Activated CD4-positive, CD25-positive, alpha-beta regulatory T cell treated with anti-CD3 and anti-CD28 coated beads, Interleukin-2, amount 50 U/mL, for 72 hours (primary cell): ENCODE measurements at regions not wholly inside any gene's neighbourhood (a gene's known extent, or its start where the extent isn't known, plus 50 kb on each side); places are given as distances from the start of the nearest gene placed in this dataset.
"Not testable (repeated sequence)": the region's sequence is repeated elsewhere in the genome, so short reads cannot be mapped to it uniquely, and the experiment has no call there.

ENCODE experiments used
- DNase-seq: peaks from one replicate; pipeline ENCODE4 v3.0.0; 2021

DNA sequence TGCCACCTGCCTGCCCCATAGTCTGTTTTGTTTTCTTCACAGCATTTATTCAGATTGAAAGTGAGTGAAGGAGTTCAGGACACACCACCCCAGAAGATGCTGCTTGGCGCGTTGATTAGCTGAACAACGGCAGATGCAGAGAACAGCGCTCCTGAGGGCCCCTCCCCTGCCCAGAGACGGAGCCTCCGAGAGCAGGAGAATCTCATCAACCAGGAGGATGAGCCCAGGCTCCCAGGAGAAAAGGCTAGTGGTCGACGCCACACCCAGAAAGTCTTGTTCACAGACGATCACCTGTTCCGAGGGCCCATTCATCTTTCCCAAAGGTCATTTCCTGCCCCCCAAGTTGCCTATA, 180.4 kb upstream of the PPP1R26 start:
- DNase-seq = no peak

DNA sequence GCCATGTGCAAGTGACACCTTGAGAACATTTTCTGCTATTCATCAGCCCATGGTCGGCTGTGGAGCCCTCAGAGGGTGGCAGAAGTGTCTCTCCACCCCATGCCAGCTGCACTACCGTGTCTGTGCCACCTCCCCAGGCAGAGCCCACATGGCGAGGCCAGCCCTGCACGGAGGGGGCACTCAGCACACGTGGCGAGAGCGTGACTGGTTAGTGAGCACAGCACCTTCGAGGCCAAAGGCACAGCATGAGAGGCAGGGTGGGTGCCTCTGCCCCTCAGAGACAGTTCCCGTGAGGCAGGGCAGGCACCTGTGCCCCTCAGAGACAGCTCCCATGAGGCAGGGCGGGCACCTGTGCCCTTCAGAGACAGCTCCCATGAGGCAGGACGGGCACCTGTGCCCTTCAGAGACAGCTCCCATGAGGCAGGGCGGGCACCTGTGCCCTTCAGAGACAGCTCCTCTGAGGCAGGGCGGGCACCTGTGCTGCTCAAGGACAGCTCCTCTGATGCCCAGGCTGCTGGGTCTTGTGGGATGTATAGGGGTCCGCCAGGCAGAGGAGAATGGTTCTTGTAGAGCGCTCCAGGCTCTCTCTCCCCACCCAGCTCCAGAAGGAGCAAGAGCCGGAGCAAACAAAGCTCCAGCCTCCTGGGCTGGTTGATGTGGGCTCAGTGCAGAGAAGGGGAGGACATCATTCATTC, 179.8 kb upstream of the PPP1R26 start:
- DNase-seq = no peak

DNA sequence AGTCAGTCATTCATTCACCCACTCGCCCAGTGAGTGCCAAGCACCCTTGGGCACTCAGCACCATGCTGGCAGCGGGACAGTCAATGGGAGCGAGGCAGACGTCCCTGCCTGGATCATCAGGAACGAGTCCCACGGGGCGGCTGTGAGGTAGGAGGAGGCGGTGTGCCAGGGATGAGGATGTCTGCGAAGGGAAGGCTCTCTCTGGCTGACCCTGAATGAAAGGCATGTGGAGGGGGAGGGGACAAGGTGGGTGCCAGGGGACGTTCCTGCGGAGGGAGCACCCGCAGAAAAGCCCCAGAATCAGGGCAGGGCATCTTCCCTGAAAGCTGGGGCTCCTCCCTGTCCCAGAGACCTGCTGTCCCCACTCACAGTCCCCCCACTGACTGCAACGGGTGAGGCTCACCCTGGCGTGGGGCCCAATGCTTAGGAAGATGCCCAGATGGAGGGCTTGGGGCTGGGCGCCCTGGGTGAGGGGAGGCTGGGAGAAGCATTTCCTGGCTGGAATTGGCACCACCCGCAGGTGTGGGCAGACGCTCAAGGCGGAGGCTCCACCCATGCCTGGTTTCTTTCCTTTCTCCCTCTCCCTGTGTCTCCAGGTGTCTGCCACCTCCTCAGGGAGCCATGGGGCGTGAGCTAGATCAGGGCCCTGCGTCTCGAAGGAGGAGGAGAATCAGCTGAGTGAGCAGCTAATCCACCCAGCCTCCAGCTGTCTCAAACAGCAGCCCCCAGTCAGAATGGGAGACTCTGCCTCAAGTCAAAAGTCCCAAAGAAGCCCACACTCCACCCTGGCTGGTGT, 179.0 kb upstream of the PPP1R26 start:
- DNase-seq = no peak

DNA sequence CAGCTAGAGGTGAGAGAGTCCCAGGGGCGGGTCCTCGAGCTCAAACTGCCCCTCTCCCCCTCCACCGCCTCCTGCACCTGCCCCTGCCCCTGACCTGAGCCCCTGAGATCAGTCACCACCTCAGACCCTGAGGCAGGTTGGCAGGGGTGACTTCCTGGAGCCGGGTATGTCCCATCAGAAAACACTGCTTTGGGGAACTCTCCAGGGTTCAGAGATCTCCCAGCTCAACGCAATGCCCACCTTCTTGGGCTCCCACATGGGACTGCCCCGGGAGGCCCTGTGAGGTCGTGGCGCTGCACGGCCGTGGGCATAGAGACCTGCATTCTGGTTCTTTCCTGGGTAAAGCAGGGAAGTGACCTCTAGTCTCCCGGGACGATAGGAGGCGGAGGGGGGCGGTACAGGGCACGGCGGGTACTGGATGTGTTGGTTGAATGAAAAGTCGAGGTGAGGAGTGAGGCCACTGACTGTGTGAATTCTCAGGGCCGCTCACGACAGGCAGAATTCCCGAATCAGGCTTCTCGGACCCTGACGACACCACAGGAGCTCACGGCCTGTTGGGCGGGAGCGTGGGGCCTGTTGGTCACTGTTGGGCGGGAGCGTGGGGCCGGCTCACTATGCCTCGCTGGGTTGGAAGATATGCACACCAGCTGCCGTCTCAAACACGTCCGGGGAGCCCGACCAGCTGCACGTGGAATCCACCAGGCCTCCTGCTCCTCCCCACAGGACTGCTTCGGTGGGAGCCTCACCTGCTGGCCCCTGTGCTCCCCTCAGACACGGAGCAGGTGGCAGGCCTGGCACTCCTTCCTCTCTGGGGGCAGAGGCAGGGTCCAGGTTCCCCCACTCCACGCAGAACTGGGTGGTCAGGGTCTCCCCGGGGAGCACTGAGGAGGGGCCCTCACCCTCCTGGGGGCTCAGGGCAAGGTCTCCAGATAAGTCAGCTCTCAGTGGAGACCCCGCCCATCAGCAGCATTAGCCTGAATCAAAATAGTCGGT, 178.0 kb upstream of the PPP1R26 start:
- DNase-seq = no peak

DNA sequence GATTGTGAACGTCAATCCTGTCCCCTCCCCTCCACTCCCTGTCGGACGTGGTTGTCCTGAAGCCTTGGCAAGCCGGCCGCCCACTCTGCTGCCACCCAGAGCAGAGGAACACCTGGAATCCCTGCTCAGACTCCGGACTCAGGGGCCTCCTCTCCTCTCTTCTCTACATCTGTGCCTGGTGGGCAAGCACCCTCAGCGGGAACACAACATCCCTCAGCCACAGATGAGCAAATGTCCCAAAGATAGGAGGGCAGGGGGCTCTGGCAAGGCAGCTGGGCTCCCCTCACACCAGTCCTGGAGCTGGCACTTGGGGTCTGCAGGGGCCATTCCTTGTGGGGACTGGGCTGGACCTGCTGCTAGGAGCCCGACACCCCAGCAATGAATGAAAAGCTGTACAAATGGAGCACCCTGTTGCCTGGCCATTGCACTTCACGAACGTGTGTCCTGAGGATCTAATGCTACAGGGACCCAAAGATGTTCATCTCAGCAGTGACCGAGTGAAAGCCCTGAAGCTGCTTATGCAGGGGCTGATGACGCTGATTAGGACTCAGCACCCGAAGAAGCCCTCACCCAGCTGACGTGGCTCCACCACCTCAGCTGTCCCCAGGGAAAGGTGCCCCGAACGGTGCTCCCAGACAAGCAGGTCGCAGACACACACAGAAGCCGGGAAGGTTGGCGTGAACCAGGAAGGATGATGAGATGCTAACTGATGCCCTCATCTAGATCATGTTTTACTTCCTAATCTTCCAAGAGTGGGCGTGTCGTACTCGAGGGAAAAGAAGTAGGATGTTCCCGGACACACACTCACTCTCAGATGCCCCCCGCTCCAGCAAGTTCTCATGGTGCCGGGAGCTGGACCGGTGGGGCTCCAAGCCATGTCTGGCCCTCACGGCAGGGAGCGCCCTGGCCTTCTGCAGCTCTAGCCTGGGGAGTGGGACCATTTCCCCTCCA, 177.0 kb upstream of the PPP1R26 start:
- no peak for DNase-seq

DNA sequence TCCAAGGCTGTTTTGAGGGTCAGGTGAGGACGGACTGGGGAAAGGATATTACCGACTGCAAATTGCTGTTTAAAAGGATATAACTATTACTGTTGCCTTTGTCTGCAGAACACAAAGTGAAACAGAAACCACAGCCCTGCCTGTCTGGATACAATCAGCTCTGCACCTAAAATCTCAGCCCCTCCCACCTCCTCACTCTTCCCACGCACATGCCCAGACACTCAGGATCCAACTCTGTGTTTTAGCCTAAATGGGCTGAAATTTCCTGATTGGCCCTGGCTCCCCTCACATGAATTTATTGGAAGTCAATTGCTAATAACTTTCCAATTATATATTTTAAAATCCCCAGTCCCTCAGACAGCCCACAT, 176.3 kb upstream of the PPP1R26 start:
- DNase-seq = no peak

DNA sequence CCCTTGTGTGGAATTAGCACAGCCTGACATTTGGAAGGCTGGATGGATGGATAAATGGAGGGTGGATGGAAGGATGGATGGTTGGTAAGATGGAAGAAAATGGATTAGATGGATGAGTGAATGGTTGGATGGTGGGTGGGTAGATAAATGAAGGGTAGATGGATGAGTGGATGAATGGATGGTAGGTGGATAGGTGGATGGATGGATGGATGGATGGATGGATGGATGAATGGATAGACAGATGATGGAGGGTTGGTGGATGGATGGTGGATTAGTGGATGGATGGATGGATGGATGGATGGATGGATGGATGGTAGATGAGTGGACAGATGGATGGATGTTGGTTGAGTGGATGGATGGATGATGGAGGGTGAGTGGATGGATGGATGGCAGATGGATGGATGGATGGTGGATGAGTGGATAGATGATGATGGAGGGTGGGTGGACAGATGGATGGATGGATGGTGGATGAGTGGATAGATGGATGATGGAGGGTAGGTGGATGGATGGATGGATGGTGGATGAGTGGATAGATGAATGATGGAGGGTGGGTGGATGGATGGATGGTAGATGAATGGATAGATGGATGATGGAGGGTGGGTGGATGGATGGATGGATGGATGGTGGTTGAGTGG, 175.6 kb upstream of the PPP1R26 start:
- DNase-seq = no peak

DNA sequence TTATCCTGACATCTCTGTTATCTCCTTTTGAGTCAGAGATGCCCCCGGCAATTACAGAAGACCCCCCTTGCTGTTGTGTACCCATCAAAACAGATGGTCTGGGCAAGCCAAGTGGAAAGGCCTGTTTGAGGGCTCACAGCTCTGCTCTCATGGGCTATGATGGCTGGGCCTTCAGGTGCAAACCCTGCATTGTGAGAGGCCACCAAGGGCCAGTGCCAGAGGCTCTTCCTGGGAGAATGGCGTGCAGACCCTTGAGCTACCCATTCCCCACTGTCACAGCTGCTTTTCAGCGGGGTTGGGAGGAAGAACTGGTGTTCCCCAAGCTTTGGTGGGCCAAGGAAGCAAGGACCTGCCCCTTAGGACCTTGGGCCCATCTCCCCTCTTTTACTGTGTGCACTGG, 174.7 kb upstream of the PPP1R26 start:
- no peak for DNase-seq

DNA sequence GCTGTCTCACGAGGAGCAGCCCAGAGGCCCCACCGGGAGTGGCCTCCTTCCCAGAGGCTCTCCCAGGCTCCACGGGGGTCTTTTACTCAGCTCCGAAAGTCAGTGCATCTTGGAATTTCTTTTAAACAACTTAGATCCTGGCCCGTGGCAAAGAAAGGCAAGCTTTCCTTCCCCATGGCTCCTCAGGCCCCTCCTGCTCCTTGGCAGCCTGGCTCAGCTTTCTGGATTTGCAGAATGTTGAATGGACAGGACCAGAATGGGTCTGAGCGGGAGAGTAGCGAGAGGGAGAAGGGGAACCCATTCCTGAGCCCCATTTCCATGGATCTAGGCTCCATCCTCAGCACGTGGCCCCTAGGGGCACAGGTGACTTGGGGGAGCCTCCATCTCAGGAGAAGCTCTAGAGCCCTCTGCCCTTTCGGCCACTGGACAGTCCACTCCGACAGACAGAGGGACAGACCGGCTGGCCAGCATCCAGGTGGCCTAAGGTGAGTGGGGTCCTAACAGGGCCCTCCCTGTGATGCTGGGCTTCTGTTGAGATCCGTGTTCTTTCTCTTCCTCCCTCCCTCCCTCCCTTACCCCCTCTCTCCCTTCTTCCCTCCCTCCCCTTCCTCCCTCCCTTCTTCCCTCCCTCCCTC, 173.9 kb upstream of the PPP1R26 start:
- no peak for DNase-seq

DNA sequence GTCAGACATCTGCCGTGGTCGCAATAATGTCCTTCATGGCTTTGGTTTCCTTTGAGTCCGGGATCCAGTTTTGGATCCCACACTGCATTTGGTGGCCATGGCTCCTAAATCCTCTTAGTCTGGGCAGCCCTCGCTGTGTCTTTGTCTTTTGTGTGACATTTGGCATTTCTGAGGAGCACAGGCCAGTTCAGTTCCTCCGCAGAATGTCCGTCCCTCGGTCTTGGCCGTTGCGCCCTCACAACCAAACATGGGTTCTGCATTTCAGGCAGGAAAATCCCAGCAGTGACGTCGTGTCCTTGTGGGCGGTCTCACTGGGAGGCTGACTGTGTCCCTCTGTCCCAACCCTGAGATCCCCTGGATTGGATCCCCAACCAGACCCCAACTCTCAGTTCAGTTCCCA, 172.9 kb upstream of the PPP1R26 start:
- DNase-seq = no peak

DNA sequence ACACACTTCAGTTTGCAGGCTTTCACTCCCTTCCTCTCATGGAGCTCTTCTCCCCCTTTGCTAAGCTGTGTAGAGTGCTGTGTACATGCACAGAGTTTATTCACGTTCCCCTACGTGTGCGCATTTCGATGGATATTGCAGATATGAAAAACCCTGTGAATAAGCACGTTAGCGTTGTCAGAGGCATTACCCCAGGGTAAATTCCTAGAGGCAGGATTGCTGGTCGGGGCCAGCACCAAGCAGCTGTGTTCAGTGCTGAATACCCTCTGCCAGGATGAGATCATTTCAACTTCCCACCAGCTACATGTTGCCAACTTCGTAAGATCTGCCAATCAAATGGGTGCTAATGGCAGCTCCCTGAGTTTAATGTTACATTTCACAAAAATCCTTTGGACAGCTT, 172.3 kb upstream of the PPP1R26 start:
- DNase-seq = no peak

DNA sequence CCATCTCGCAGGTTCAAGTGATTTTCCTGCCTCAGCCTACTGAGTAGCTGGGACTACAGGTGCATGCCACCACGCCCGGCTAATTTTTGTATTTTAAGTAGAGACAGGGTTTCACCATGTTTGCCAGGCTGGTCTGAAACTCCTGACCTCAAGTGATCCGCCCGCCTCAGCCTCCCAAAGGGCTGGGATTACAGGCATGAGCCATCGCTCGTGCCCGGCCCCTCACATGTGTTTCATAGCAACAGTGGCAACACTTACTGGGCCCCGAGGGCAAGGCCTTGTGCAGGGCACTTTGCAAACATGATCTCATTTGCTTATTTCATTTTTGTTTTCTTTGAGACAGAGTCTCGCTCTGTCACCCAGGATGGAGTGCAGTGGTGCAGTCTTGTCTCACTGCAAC, 171.7 kb upstream of the PPP1R26 start:
- not testable (repeated sequence) for DNase-seq

DNA sequence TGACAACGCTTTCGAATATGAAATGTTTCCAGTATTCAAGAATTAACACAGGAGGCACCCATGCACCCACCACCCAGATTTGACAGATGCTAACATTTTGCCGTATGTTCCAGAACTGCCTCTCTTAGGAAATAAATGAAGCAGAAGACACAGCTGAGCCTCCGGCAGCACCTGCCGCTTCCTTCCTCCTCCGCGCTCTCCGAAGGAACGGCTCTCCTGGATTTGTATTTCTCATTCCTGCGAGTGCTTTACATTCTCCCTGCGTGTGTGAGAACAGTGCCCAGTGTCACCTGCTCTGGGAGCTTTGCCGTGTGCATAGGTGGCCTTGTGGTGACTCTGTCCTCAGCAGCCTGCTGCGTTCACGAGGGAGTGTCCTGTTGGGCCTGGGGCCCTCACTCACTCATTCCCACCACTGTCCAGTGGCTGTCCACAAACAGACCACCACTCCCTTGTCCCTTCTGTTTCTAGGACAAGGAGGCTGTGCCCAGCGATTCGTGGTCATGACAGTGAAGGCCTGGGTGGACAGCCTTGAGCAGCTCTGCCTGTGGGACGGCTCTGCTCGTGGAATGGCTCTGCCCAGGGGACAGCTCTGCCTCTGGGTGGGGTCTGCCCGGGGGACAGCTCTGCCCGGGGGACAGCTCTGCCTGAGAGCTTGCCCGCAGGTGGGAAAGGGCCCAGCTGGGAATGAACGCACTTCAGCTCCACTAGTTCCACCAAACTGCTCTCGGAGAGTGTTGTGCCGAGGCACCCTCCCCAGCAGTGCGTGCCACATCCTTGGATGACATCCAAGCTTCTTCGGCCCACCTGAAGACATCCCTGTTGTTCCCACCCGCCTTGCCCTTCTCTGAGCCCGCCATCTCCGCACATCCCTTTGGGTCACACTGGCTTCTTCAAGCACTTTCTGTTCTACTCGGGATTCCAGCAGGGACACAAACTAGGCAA, 170.5 kb upstream of the PPP1R26 start:
- DNase-seq = no peak

DNA sequence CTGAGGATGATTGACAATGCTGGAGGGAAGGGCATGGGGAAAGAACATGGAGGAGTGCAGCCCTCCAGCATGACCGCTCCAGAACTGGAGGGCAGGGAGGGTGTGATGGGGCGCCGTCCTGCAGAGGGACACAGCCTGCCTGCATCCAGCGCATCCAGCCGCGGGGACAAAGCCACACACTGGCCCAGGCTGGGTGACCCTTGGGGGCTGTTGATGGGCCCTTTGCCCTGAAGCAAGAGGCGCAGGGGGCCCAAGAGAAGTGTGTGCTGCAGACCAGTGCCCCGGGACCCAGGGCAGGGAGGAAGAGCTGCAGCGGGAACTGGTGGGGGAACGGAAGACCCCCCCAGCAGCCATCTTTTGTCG, 169.8 kb upstream of the PPP1R26 start:
- no peak for DNase-seq

DNA sequence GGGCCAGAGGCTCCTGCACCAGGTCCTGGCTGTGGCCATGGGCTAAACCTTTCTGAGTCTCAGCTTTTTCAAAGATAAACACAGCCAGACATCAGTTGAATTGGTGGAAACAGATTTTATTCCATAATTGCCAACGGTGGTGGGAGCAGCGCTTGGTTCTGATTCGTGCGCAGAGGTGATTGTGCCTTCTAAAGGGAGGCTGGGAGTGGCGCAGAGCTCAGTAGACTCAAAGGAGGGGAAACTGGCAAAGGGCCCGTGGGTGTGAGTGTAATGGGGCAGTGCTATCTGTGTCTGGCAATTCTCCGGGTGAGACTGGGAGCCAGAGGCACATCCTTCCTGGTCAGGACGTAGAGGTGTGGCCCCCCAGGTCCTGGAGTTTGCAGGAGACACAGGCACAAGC, 169.4 kb upstream of the PPP1R26 start:
- no peak for DNase-seq

DNA sequence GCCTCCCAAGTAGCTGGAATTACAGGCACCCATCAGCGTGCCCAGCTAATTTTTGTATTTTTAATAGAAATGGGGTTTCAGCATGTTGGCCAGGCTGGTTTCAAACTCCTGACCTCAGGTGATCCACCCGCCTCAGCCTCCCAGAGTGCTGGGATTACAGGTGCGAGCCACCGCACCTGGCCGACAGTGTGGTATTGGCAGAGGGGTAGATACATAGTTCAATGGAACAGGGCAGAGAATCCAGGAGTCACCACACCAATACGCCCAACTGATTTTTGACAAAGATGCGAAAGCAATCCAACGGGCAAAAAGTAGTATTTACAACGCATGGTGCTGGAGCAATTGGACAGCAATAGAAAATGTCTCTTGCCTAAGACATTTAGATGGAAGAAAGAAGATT, 164.0 kb upstream of the PPP1R26 start:
- DNase-seq = no peak

DNA sequence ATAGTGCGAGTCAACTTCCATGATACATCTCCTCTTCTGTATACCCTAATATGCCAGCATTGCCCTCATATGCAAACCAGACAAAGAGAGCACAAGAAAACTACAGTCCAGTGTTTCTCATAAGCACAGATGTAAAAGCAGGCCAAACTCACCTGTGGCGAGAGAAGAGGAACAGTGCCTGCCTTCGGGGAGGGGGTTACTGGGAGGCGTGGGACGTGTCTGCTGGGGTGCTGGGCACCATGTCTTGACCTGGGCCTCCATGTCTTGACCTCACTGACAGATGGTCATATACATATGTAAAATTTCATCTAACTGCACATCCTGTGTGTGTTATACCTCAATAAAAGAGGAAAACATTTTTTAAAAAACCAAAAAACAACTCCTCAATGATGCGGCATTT, 159.3 kb upstream of the PPP1R26 start:
- DNase-seq = no peak

DNA sequence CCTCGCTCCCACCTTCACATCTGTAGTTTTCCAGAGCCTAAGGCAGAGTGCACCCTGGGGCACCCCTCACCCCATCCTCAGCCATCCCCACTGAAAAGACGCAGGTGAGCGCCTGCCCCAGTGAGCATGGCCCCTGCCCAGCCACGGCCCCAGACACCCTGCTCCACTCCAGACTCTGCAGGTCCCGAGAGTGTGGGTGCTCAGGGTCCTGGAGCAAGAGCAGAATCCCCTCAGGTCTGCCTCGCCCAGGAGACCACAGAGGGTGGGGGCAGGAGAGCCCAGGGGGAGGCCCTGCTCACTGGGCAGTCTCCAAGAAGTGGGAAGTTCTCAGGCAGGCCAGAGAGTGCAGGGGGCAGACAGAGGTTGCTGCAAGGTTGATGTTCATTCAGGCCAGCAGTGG, 158.6 kb upstream of the PPP1R26 start:
- DNase-seq = no peak

DNA sequence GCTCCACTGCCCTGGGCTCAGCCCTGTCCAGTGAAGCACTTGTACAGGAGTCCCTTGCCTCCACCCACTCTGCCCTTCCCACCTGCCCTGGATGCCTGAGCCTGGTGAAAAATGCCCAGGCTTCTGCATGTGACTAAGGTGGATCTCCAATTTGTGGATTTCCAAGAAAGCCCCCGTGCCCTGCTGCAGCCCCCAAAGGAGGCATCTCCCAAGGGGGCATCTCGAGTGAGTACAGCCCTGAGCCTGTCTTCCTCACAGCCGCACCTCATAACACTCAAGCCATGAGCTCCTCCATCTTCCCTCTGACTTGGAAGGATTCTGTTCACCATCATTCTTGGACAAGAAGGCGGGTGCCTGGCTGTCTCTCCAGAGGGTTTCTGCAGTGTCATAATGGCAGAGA, 158.0 kb upstream of the PPP1R26 start:
- no peak for DNase-seq

DNA sequence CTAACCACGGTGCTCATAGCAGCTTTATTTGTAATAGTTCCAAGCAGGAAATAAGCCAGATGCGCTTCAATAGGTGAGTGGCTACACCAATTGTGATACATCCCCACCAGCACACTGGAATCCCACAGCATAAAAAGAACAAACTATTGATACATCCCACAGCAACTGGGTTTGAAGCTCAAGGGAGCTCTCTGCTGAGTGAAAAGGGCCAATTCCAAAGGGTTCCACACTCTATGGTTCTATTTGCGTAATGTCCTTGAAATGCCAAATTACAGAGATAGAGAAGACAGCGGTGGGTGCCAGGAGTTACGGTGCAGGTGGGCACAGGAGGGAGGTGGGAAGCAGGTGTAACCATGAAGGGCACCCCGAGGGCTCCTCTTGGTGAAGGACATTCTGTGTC, 155.3 kb upstream of the PPP1R26 start:
- DNase-seq = no peak
